ENCODE measurements at regions not wholly inside any gene's neighbourhood (a gene's known extent, or its start where the extent isn't known, plus 50 kb on each side); places are given as distances from the start of the nearest gene placed in this dataset.

- TF ChIP-seq CTCF (conservative IDR thresholded peaks at IDR 0.05; ENCODE audit: low read depth, low read length): no peak
- no peak for TF ChIP-seq EZH2 (IDR thresholded peaks at IDR 0.05; ENCODE audit: low read length, unreplicated experiment)
- no peak for TF ChIP-seq EZH2phosphoT487 (IDR thresholded peaks at IDR 0.05; ENCODE audit: borderline replicate concordance, low read length)
These were observed 1941.7 kb upstream of the LRRTM1 start for GRCh38 chr2:82246220-82246775.
